Body of pancreas (tissue), 4 donors: ENCODE measurements at regions not wholly inside any gene's neighbourhood (a gene's known extent, or its start where the extent isn't known, plus 50 kb on each side); places are given as distances from the start of the nearest gene placed in this dataset.

Experiments
- ATAC-seq: fragments of 150-250 bp; one replicate; pipeline ENCODE4 v1.9.1; 2016
- DNase-seq, 4 donors: peaks; one replicate each; pipeline ENCODE4 v3.0.0-alpha.2; 2019
- H3K27ac ChIP-seq, 4 donors: fragments of 200-600 bp; sonication (generic); 1 replicate in 3 of 4; 2 replicates in 1 of 4; pipeline versions ENCODE4 v1.5.1 to v1.6.1; 2016 to 2019; ENCODE audit warnings: mild to moderate bottlenecking in 1 of 4, mixed read lengths in 1 of 4, moderate library complexity in 1 of 4
- H3K27me3 ChIP-seq, 2 donors: fragments of 200-600 bp; sonication (generic); one replicate each; pipeline ENCODE4 v1.6.0; 2016; ENCODE audit warnings: mild to moderate bottlenecking in 1 of 2
- H3K36me3 ChIP-seq, 2 donors: fragments of 200-600 bp; sonication (generic); replicated peaks in 1 of 2; 2 replicates each; pipeline ENCODE4 v1.5.1; 2016; ENCODE audit warnings: low read depth in 2 of 2; ENCODE audit not compliant: insufficient read depth in 1 of 2
- H3K4me1 ChIP-seq: fragments of 200-600 bp; sonication (generic); one replicate; pipeline ENCODE4 v1.6.0; 2016
- H3K4me3 ChIP-seq, 2 donors: fragments of 200-600 bp; sonication (generic); 1 replicate in 1 of 2; 2 replicates in 1 of 2; pipeline ENCODE4 v1.5.1; 2016 to 2019
- H3K9me3 ChIP-seq, 3 donors: fragments of 200-600 bp; sonication (generic); 1 replicate in 2 of 3; 2 replicates in 1 of 3; pipeline ENCODE4 v1.5.1; 2016
- CTCF ChIP-seq, 7 experiments: fragments of 450-650 bp in 4 of 7; fragments of 200-600 bp in 3 of 7; sonication (generic) in 3 of 7; IDR thresholded peaks; one replicate each; pipeline ENCODE4 v1.5.1; 2016 to 2019; ENCODE audit warnings: antibody characterized with exemption in 7 of 7
- POLR2A ChIP-seq, 3 donors: fragments of 450-650 bp; IDR thresholded peaks; one replicate each; pipeline ENCODE4 v1.6.1; 2016; ENCODE audit warnings: antibody characterized with exemption in 3 of 3, mild to moderate bottlenecking in 2 of 3
- WGBS, 2 donors: methylation state at CpG; one replicate each; pipeline ENCODE4 v1.1.5; 2017; 5-methylcytosine and 5-hydroxymethylcytosine counted together
- intact Hi-C: fragments of 100-400 bp; cut with DNase I; formaldehyde crosslinking; loops from one replicate; pipeline ENCODE4 v1.15.1; 2023

GRCh38 chr4:34814266-34814665 is 1430.0 kb downstream of the ARAP2 start:
- 52 to 65% methylated on average over 3 of the region's 3 CpGs for WGBS, 2 donors
- no peak for ATAC-seq
- no peaks in the 10 kb centered on the region for H3K27me3 ChIP-seq
- TF ChIP-seq POLR2A (IDR thresholded peaks at IDR 0.05) (no peak), CTCF (IDR thresholded peaks at IDR 0.05) (no peak)
- H3K4me3 ChIP-seq: no peak overlapping the region
- H3K27ac ChIP-seq: no peak overlapping the region
- DNase-seq: no peak
- H3K9me3 ChIP-seq: no peaks in the 10 kb centered on the region
- intact Hi-C loops: no loop called here
- no peaks in the 10 kb centered on the region for H3K4me1 ChIP-seq
- no peaks in the 10 kb centered on the region for H3K36me3 ChIP-seq

DNA sequence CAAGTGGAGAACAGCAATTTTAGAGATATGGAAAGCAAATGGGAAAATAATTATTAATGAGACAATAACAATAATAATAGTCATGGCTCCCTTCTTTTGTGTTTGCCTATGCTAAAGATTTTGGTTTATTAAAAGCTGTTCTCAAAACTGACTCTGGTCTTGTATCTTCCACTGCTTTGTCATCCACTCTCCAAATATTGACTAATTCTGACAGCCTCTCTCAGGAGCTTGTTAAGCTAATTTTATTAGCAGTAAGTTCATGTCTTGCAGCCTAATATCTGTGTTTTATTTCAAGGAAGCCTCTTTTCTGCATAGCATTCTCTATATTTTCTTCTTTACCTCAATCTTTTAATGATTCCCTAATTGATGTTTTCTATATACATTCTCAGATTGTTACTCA is 1419.8 kb downstream of the ARAP2 start:
- H3K4me1 ChIP-seq: no peaks in the 10 kb centered on the region
- no peak for DNase-seq
- H3K27ac ChIP-seq: no peak overlapping the region
- H3K4me3 ChIP-seq: no peak overlapping the region
- H3K36me3 ChIP-seq: no peaks in the 10 kb centered on the region
- no peaks in the 10 kb centered on the region for H3K9me3 ChIP-seq
- H3K27me3 ChIP-seq: no peaks in the 10 kb centered on the region
- intact Hi-C loops: no loop called here
- ATAC-seq: no peak
- TF ChIP-seq CTCF (IDR thresholded peaks at IDR 0.05) (no peak), POLR2A (IDR thresholded peaks at IDR 0.05) (no peak)

DNA sequence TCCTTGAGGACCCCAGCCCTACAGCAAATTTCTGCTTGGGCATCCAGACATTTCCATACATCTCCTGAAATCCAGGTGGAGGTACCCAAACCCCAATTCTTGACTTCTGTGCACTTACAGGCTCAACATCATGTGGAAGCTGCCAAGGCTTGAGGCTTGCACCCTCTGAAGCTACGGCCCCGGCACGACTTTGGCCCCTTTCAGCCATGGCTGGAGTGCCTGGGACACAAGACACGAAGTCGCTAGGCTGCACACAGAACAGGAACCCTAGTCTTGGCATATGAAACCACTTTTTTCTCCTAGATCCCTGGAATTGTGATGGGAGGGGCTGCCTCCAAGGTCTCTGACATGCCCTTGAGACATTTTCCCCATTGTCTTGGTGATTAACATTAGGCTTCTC is 1417.7 kb downstream of the ARAP2 start:
- TF ChIP-seq POLR2A (IDR thresholded peaks at IDR 0.05) (no peak), CTCF (IDR thresholded peaks at IDR 0.05) (no peak)
- WGBS, 2 donors: 69 to 90% methylated on average over 2 to 5 of the region's 5 CpGs
- H3K27me3 ChIP-seq: no peaks in the 10 kb centered on the region
- DNase-seq (no peak), ATAC-seq (no peak)
- H3K9me3 ChIP-seq: no peaks in the 10 kb centered on the region
- H3K4me1 ChIP-seq: no peaks in the 10 kb centered on the region
- H3K27ac ChIP-seq: no peak overlapping the region
- no peaks in the 10 kb centered on the region for H3K36me3 ChIP-seq
- H3K4me3 ChIP-seq: no peak overlapping the region
- intact Hi-C loops: no loop called here

DNA sequence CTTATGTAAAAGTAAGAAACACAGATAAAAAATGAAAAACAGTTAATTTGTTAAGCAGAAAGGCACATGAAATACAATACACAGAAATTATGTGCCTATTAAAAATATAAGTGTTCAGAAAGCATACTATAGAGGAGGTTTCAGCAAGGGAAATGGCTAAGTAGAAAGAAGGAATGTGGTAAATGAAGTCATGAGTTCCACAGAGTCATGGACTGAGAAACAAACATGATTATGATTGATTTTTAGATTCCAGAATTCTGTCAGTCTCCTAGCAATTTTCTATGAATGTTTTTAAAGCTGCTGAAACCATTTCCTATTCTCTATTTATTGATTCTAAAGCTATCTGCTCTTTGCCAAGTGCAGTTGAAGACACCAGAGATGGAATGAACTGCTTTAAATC is 1398.4 kb downstream of the ARAP2 start:
- DNase-seq: no peak

More for the DNA sequence above, 1398.4 kb downstream of the ARAP2 start:
- TF ChIP-seq CTCF (IDR thresholded peaks at IDR 0.05) (no peak), POLR2A (IDR thresholded peaks at IDR 0.05) (no peak)
- ATAC-seq: no peak
- Histone ChIP-seq H3K4me3 (no peak overlapping the region), H3K27ac (no peak overlapping the region), H3K9me3 (no peaks in the 10 kb centered on the region), H3K27me3 (no peaks in the 10 kb centered on the region), H3K36me3 (no peaks in the 10 kb centered on the region), H3K4me1 (no peaks in the 10 kb centered on the region)
- intact Hi-C loops: no loop called here
